ENCODE measurements at regions not wholly inside any gene's neighbourhood (a gene's known extent, or its start where the extent isn't known, plus 50 kb on each side); places are given as distances from the start of the nearest gene placed in this dataset.

DNA sequence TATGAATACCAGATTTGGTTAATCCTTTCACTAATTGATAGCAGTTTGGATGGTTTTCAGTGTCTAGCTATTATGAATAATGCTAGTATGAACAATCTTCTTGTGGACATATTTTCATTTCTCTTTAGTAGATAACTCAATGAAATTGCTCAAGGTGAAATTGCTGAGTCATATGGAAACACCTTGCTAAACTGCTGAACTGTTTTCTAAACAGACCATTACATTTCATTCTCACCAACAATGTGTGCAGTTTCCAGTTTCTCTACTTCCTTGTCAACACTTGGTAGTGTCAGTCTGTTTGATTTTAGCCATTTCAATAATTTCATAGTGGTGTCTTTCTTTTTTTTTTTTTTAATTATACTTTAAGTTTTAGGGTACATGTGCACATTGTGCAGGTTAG, 250.0 kb downstream of the HRH4 start:
- TF ChIP-seq, protein P1, sequence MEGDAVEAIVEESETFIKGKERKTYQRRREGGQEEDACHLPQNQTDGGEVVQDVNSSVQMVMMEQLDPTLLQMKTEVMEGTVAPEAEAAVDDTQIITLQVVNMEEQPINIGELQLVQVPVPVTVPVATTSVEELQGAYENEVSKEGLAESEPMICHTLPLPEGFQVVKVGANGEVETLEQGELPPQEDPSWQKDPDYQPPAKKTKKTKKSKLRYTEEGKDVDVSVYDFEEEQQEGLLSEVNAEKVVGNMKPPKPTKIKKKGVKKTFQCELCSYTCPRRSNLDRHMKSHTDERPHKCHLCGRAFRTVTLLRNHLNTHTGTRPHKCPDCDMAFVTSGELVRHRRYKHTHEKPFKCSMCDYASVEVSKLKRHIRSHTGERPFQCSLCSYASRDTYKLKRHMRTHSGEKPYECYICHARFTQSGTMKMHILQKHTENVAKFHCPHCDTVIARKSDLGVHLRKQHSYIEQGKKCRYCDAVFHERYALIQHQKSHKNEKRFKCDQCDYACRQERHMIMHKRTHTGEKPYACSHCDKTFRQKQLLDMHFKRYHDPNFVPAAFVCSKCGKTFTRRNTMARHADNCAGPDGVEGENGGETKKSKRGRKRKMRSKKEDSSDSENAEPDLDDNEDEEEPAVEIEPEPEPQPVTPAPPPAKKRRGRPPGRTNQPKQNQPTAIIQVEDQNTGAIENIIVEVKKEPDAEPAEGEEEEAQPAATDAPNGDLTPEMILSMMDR (IDR thresholded peaks at IDR 0.05): no peak
- TF ChIP-seq POLR2A (IDR thresholded peaks at IDR 0.05): no peak
- no peak for TF ChIP-seq POLR2AphosphoS5 (IDR thresholded peaks at IDR 0.05)
